A673 (cell line): ENCODE measurements at regions not wholly inside any gene's neighbourhood (a gene's known extent, or its start where the extent isn't known, plus 50 kb on each side); places are given as distances from the start of the nearest gene placed in this dataset.

Experiments
- CTCF ChIP-seq: fragments of 300-800, 200-600 bp; sonication (generic); conservative IDR thresholded peaks from 2 replicates; pipeline ENCODE4 v1.5.1; 2017; ENCODE audit warnings: low read depth, mild to moderate bottlenecking, antibody characterized with exemption, low read length, moderate library complexity, mixed read lengths
- EZH2 ChIP-seq: fragments of 200-600 bp; sonication (generic); IDR thresholded peaks from 2 replicates; pipeline ENCODE4 v1.6.1; 2017; ENCODE audit warnings: borderline replicate concordance, low read depth, mild to moderate bottlenecking, mixed read lengths, antibody characterized with exemption, low read length; ENCODE audit not compliant: poor library complexity, severe bottlenecking

GRCh38 chr16:65185241-65185778 lies 63.4 kb upstream of the CDH11 start:
- no peak for TF ChIP-seq CTCF
- no peak for TF ChIP-seq EZH2
